ENCODE measurements at regions not wholly inside any gene's neighbourhood (a gene's known extent, or its start where the extent isn't known, plus 50 kb on each side); places are given as distances from the start of the nearest gene placed in this dataset.

- no peak for DNase-seq (ENCODE audit: low read depth in 1 of 2, low spot score in 1 of 2)
- POLR2A ChIA-PET = no interaction called here
Measured at GRCh38 chr10:130941886-130942285, 369.6 kb downstream of the TCERG1L start.

DNA sequence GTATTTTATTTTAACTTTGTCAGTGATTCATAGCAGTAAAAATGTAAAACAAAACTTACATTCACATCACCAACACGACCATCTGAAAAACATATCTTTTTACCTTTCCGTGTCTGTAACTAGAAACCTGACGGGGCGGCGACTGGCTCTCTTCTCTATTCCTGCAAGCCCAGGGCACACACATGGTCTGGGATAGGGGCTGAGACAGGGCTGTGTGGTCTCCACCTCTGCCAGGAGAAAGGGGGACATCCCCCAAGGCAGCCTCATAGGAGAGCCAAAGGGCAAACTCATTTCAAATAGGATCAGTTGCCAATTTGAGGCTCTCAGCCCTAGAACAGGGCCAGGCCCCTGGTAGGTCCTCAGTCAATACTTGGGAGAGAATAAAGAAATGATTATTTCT is 359.4 kb downstream of the TCERG1L start:
- ChIA-PET POLR2A (no interaction called here), CTCF (no interaction called here)
- FAIRE-seq = no peak
- 58% methylated on average over 5 of the region's 5 CpGs for WGBS (ENCODE audit: missing lambda C conversion rate)
- Histone ChIP-seq H3K4me1 (no peaks in the 10 kb centered on the region), H3K9me3 (no peaks in the 10 kb centered on the region), H3K27ac (no peak overlapping the region), H3K4me2 (no peak overlapping the region), H3K4me3 (no peak overlapping the region)
- TF ChIP-seq HOXB13 (CRISPR knock-in tag; IDR thresholded peaks at IDR 0.05; ENCODE audit: low read depth) (no peak), EHF (CRISPR knock-in tag; IDR thresholded peaks at IDR 0.05) (no peak), BCL3 (IDR thresholded peaks at IDR 0.05) (no peak), HOXB5 (CRISPR knock-in tag; IDR thresholded peaks at IDR 0.05) (no peak)
- DNase-seq (ENCODE audit: low read depth in 1 of 2, low spot score in 1 of 2) = no peak
- no peak for ATAC-seq

More at GRCh38 chr10:130941886-130942285, 369.6 kb downstream of the TCERG1L start:
- ATAC-seq (no peak), FAIRE-seq (no peak)
- Histone ChIP-seq H3K27ac (no peak overlapping the region), H3K4me1 (no peaks in the 10 kb centered on the region), H3K4me3 (no peak overlapping the region), H3K4me2 (no peak overlapping the region), H3K9me3 (no peaks in the 10 kb centered on the region)
- WGBS (ENCODE audit: missing lambda C conversion rate) = 17% methylated on average over 10 of the region's 10 CpGs
- no peak for TF ChIP-seq CHD2 (IDR thresholded peaks at IDR 0.05; ENCODE audit: low read length, partially characterized antibody)
- TF ChIP-seq BHLHE40 (IDR thresholded peaks at IDR 0.05; ENCODE audit: low read depth, low read length) = no peak
- no peak for TF ChIP-seq ZFP36 (IDR thresholded peaks at IDR 0.05; ENCODE audit: borderline replicate concordance, partially characterized antibody)
- no peak for TF ChIP-seq NR3C1 (IDR thresholded peaks at IDR 0.05)
- no peak for TF ChIP-seq MAFK (IDR thresholded peaks at IDR 0.05; ENCODE audit: partially characterized antibody)
- no peak for TF ChIP-seq FOSL2 (IDR thresholded peaks at IDR 0.05)
- no peak for TF ChIP-seq FOSL2 (CRISPR knock-in tag; IDR thresholded peaks at IDR 0.05)
- TF ChIP-seq RCOR1 (IDR thresholded peaks at IDR 0.05; ENCODE audit: low read depth, low read length) = no peak
- no peak for TF ChIP-seq POLR2AphosphoS2 (conservative IDR thresholded peaks at IDR 0.05; ENCODE audit: low read length)
- no peak for TF ChIP-seq SMC3 (IDR thresholded peaks at IDR 0.05)
- no peak for TF ChIP-seq ZC3H11A (IDR thresholded peaks at IDR 0.05)
- no peak for TF ChIP-seq HES2 (IDR thresholded peaks at IDR 0.05)
- TF ChIP-seq, protein P1, sequence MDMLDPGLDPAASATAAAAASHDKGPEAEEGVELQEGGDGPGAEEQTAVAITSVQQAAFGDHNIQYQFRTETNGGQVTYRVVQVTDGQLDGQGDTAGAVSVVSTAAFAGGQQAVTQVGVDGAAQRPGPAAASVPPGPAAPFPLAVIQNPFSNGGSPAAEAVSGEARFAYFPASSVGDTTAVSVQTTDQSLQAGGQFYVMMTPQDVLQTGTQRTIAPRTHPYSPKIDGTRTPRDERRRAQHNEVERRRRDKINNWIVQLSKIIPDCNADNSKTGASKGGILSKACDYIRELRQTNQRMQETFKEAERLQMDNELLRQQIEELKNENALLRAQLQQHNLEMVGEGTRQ (IDR thresholded peaks at IDR 0.05) = no peak
- CTCF ChIA-PET = no interaction called here

GRCh38 chr10:130954326-130954905 is 357.1 kb downstream of the TCERG1L start:
- Histone ChIP-seq H3K4me1 (no peaks in the 10 kb centered on the region), H3K27ac (no peak overlapping the region), H3K9me3 (no peaks in the 10 kb centered on the region), H3K4me2 (no peak overlapping the region), H3K4me3 (no peak overlapping the region)
- ChIA-PET POLR2A (no interaction called here), CTCF (interaction anchor here (0.6 kb wide), 1 partner anchor 297 kb away, joined by 3 read pairs; no protein-coding TSS in a partner anchor)
- ATAC-seq (no peak), FAIRE-seq (no peak), DNase-seq (ENCODE audit: low read depth in 1 of 2, low spot score in 1 of 2) (no peak)
- TF ChIP-seq SMC3 (IDR thresholded peaks at IDR 0.05) (no peak), JUN (IDR thresholded peaks at IDR 0.05) (no peak), ZSCAN20 (CRISPR knock-in tag; IDR thresholded peaks at IDR 0.05) (no peak), HOXB13 (CRISPR knock-in tag; IDR thresholded peaks at IDR 0.05; ENCODE audit: low read depth) (no peak), POLR2AphosphoS2 (conservative IDR thresholded peaks at IDR 0.05; ENCODE audit: low read length) (no peak), KDM1A (IDR thresholded peaks at IDR 0.05; ENCODE audit: low read depth) (no peak), E2F6 (IDR thresholded peaks at IDR 0.05; ENCODE audit: borderline replicate concordance, low read depth) (no peak), HOXB5 (CRISPR knock-in tag; IDR thresholded peaks at IDR 0.05) (no peak), MAX (IDR thresholded peaks at IDR 0.05) (no peak), MAFK (IDR thresholded peaks at IDR 0.05; ENCODE audit: partially characterized antibody) (no peak), HEYL (CRISPR knock-in tag; IDR thresholded peaks at IDR 0.05) (no peak), FOSL2 (IDR thresholded peaks at IDR 0.05) (no peak), FOSL2 (CRISPR knock-in tag; IDR thresholded peaks at IDR 0.05) (no peak), CHD4 (IDR thresholded peaks at IDR 0.05; ENCODE audit: borderline replicate concordance) (no peak), PHF8 (IDR thresholded peaks at IDR 0.05; ENCODE audit: borderline replicate concordance, low read depth) (no peak), JUNB (IDR thresholded peaks at IDR 0.05) (no peak), FOSB (CRISPR knock-in tag; IDR thresholded peaks at IDR 0.05) (no peak), NFE2L2 (conservative IDR thresholded peaks at IDR 0.05; ENCODE audit: low read length) (no peak)
- TF ChIP-seq, protein P2, sequence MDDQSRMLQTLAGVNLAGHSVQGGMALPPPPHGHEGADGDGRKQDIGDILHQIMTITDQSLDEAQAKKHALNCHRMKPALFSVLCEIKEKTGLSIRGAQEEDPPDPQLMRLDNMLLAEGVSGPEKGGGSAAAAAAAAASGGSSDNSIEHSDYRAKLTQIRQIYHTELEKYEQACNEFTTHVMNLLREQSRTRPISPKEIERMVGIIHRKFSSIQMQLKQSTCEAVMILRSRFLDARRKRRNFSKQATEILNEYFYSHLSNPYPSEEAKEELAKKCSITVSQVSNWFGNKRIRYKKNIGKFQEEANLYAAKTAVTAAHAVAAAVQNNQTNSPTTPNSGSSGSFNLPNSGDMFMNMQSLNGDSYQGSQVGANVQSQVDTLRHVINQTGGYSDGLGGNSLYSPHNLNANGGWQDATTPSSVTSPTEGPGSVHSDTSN (IDR thresholded peaks at IDR 0.05) = no peak
- 26% methylated on average over 8 of the region's 8 CpGs for WGBS (ENCODE audit: missing lambda C conversion rate)

Data from A549 (cell line).